Uterus (tissue), 3 donors: ENCODE measurements at regions not wholly inside any gene's neighbourhood (a gene's known extent, or its start where the extent isn't known, plus 50 kb on each side); places are given as distances from the start of the nearest gene placed in this dataset.

Experiments
- DNase-seq, 2 donors: peaks; one replicate each; pipeline ENCODE4 v3.0.0-alpha.2; 2019 to 2020
- H3K27ac ChIP-seq, 2 donors: fragments of 200-600 bp; sonication (generic); 1 replicate in 1 of 2; 2 replicates in 1 of 2; pipeline ENCODE4 v1.5.1; 2016 to 2018
- H3K27me3 ChIP-seq, 2 donors: fragments of 200-600 bp; sonication (generic); one replicate each; pipeline ENCODE4 v1.5.1; 2018 to 2019; ENCODE audit warnings: control low read depth in 1 of 2
- H3K36me3 ChIP-seq, 2 donors: fragments of 200-600 bp; sonication (generic); one replicate each; pipeline ENCODE4 v1.5.1; 2019; ENCODE audit warnings: control low read depth in 1 of 2
- H3K4me1 ChIP-seq, 2 donors: fragments of 200-600 bp; sonication (generic); one replicate each; pipeline ENCODE4 v1.5.1; 2018 to 2019; ENCODE audit warnings: control low read depth in 1 of 2
- H3K4me3 ChIP-seq, 2 donors: fragments of 200-600 bp; sonication (generic); 1 replicate in 1 of 2; 2 replicates in 1 of 2; pipeline ENCODE4 v1.5.1; 2018 to 2019; ENCODE audit warnings: mild to moderate bottlenecking in 1 of 2
- H3K9me3 ChIP-seq, 2 donors: fragments of 200-600 bp; sonication (generic); one replicate each; pipeline ENCODE4 v1.5.1; 2019; ENCODE audit warnings: control low read depth in 1 of 2
- POLR2A ChIP-seq, 2 donors: fragments of 450-650 bp; IDR thresholded peaks; one replicate each; pipeline ENCODE4 v1.6.1; 2016; ENCODE audit warnings: antibody characterized with exemption in 2 of 2, mild to moderate bottlenecking in 1 of 2, moderate library complexity in 1 of 2
- intact Hi-C: fragments of 100-400 bp; cut with DNase I; formaldehyde crosslinking; loops from one replicate; pipeline ENCODE4 v1.15.1; 2023; ENCODE audit warnings: low total_unique reads
- TF ChIP-seq, protein P1 (sequence below), 4 experiments: fragments of 200-600 bp in 2 of 4; fragments of 450-650 bp in 2 of 4; sonication (generic) in 2 of 4; IDR thresholded peaks; one replicate each; pipeline ENCODE4 v1.5.1; 2016 to 2019; ENCODE audit warnings: antibody characterized with exemption in 4 of 4, mild to moderate bottlenecking in 2 of 4, moderate library complexity in 1 of 4
- donor health status: DM: yes; HTN: yes; CAD: no.

DNA sequence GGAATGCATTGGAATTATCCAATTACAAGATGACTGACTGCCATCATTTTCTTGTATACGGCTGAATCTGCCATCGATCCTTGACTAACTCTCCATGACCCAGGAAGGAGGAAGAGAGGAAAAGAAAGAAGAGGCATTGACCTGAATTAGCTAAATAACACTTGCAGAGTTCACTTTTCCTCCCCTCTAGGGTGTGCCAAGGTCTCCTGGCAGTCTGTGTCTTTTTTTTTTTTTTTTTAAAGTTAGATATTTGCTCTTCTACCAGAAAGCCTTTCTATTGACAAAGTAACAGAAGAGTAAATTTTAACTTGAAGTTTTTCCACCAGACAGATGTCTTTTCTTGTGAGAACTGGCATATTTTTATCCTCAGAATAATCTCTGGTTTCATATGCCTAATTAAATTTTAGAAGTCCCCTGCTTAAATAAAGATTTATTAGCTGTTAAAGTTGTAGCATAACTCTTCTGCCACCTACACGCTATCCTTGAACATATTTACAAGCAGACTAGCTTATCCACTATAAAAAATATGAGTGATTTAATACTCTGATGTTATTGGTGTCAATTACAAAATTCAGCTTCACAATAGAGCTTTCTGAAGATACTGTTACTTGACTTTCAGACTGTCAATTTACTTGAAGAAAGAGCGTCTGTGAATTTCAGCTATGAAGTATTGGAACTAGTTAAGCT lies 171.7 kb upstream of the ETAA1 start:
- Histone ChIP-seq H3K27ac (no peak overlapping the region), H3K27me3 (no peaks in the 10 kb centered on the region), H3K36me3 (no peaks in the 10 kb centered on the region), H3K9me3 (no peaks in the 10 kb centered on the region), H3K4me3 (no peak overlapping the region), H3K4me1 (no peaks in the 10 kb centered on the region)
- intact Hi-C loops, result no loop called here
- DNase-seq, result no peak
- TF ChIP-seq POLR2A (IDR thresholded peaks at IDR 0.05), result no peak
- TF ChIP-seq, protein P1, sequence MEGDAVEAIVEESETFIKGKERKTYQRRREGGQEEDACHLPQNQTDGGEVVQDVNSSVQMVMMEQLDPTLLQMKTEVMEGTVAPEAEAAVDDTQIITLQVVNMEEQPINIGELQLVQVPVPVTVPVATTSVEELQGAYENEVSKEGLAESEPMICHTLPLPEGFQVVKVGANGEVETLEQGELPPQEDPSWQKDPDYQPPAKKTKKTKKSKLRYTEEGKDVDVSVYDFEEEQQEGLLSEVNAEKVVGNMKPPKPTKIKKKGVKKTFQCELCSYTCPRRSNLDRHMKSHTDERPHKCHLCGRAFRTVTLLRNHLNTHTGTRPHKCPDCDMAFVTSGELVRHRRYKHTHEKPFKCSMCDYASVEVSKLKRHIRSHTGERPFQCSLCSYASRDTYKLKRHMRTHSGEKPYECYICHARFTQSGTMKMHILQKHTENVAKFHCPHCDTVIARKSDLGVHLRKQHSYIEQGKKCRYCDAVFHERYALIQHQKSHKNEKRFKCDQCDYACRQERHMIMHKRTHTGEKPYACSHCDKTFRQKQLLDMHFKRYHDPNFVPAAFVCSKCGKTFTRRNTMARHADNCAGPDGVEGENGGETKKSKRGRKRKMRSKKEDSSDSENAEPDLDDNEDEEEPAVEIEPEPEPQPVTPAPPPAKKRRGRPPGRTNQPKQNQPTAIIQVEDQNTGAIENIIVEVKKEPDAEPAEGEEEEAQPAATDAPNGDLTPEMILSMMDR (IDR thresholded peaks at IDR 0.05), result no peak

DNA sequence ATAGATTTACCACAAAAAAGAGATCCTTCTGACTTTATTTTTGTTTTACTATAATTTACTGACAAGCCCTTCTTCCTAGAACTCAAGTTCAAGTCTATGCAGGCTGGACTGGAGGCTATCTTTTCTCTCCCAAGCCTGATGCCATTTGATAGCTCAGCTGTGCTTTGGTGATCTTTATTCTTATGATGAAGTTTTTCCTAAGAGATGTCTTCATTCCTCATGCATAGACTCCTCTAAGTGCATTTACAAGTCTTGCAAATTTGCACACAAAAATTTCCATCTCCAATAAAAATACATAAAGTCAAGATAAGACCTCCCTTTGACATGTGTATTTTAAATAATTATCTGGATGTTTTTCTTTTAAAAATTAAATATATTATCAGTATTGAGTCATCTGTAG lies 167.4 kb upstream of the ETAA1 start:
- Histone ChIP-seq H3K4me3 (no peak overlapping the region), H3K36me3 (no peaks in the 10 kb centered on the region), H3K27ac (no peak overlapping the region), H3K27me3 (no peaks in the 10 kb centered on the region), H3K4me1 (no peaks in the 10 kb centered on the region), H3K9me3 (no peaks in the 10 kb centered on the region)
- intact Hi-C loops, result no loop called here
- TF ChIP-seq, protein P1 (IDR thresholded peaks at IDR 0.05), result no peak
- TF ChIP-seq POLR2A (IDR thresholded peaks at IDR 0.05), result no peak
- no peak for DNase-seq

DNA sequence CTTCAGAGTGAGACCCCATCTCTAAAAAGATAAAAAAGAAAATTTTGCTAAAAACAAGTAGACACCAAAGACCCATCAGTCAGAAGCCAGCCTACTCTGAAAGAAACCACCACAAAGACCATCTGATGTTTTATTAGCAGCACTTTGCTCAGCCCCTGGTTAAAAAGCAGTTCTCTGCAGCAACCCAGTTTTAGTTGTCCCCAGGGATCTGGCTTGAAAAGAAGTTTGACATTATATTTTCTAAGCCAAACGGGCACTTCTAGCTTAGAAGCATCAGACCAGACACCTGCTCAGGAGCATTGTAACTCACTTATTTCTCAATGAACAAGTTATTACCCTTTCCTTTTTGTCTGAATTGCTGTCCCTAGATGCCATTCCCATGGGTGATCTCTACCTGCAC lies 164.2 kb upstream of the ETAA1 start:
- H3K9me3 ChIP-seq, result no peaks in the 10 kb centered on the region
- no peaks in the 10 kb centered on the region for H3K36me3 ChIP-seq
- no peaks in the 10 kb centered on the region for H3K27me3 ChIP-seq
- DNase-seq, result no peak
- H3K4me1 ChIP-seq, result no peaks in the 10 kb centered on the region
- intact Hi-C loops, result no loop called here
- TF ChIP-seq, protein P1 (IDR thresholded peaks at IDR 0.05), result no peak
- no peak for TF ChIP-seq POLR2A (IDR thresholded peaks at IDR 0.05)
- no peak overlapping the region for H3K4me3 ChIP-seq
- H3K27ac ChIP-seq, result no peak overlapping the region

DNA sequence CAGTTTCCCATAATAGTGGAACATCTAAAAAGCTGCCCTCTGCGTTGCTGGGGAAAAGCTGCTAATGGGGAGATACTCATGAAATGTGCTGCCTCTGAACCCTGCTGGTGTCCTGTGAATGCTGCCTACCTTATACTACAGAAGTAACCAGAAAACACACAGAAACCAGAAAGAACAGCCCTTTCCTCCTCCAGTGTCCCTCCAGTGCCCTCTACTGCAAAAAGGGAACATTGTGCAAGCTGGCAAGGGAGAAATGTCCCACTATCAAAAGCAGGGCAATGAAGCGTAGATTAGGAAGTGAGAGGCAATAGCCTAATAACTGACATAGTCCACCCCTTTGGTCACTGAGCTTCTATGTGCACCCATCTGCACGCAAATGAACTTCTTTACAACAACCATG lies 162.7 kb upstream of the ETAA1 start:
- DNase-seq, result peak in 1 of 2 donors; percentile 21
- Histone ChIP-seq H3K4me3 (no peak overlapping the region), H3K9me3 (no peaks in the 10 kb centered on the region), H3K27me3 (no peaks in the 10 kb centered on the region), H3K36me3 (no peaks in the 10 kb centered on the region), H3K27ac (no peak overlapping the region), H3K4me1 (no peaks in the 10 kb centered on the region)
- no peak for TF ChIP-seq POLR2A (IDR thresholded peaks at IDR 0.05)
- TF ChIP-seq, protein P1 (IDR thresholded peaks at IDR 0.05), result peak; percentile 19 to 49 (median 41)
- intact Hi-C loops, result no loop called here

DNA sequence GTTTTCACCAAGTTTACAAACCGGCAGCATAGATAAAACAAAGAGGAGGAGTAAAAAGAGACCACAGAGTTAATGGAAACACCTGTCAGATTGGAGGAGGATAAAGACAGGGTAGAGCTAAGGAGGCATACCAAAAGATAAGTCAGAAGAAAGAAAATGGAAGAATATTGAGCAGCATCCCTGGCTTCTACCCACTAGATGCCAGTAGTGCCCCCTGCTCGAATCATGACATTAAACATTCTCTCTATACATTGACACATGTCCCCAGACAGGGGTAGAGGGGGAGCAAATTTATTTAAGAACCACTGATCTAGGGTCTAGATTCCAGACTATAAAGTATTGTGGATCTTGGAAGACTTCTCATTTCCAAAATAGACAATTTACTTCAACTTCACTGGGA lies 159.8 kb upstream of the ETAA1 start:
- Histone ChIP-seq H3K36me3 (no peaks in the 10 kb centered on the region), H3K27ac (no peak overlapping the region), H3K9me3 (no peaks in the 10 kb centered on the region), H3K4me3 (no peak overlapping the region), H3K27me3 (no peaks in the 10 kb centered on the region), H3K4me1 (no peaks in the 10 kb centered on the region)
- intact Hi-C loops, result no loop called here
- DNase-seq, result no peak
- no peak for TF ChIP-seq POLR2A (IDR thresholded peaks at IDR 0.05)
- TF ChIP-seq, protein P1 (IDR thresholded peaks at IDR 0.05), result no peak
